ENCODE measurements at regions not wholly inside any gene's neighbourhood (a gene's known extent, or its start where the extent isn't known, plus 50 kb on each side); places are given as distances from the start of the nearest gene placed in this dataset.

DNA sequence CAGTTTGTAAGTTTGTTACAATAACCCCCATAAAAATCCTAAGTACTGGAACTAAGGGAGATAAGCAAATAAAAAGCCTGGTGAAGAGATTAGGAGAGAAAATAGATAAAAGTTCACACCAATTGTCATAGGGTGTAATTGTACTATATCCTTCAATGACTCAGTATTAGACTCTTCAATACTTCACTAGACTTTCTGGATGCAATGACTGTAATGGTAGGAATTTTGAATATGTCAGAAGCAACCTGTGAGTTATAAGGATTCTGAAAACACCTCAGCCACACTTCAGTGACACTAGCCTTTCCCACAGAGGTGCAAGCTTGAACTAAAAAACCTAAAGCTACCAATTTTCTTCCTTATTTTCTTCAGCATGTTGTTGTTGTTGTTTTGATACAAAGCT, 147.9 kb downstream of the PTGER3 start:
- Histone ChIP-seq H3K36me3 (replicated peaks in 1 of 2; ENCODE audit: control insufficient read depth in 1 of 2, insufficient read depth in 2 of 2, low read length in 2 of 2) (no peaks in the 10 kb centered on the region), H4K20me1 (ENCODE audit: insufficient read depth, low read length) (no peaks in the 10 kb centered on the region), H2AFZ (ENCODE audit: low read length) (no peak overlapping the region), H3K9me3 (ENCODE audit: low read length) (no peaks in the 10 kb centered on the region), H3K4me3 (replicated peaks in 1 of 3; ENCODE audit: insufficient read depth in 1 of 3, low read depth in 2 of 3, low read length in 3 of 3) (no peak overlapping the region), H3K79me2 (ENCODE audit: insufficient read depth, low read length) (no peaks in the 10 kb centered on the region), H3K4me2 (ENCODE audit: low read depth, low read length) (no peak overlapping the region), H3K27ac (ENCODE audit: extremely low read length, insufficient read depth, low read length) (no peak overlapping the region), H3K9ac (ENCODE audit: insufficient read depth, low read depth, low read length) (no peak overlapping the region), H3K27me3 (ENCODE audit: control insufficient read depth in 1 of 2, insufficient read depth in 2 of 2, low read length in 2 of 2) (no peaks in the 10 kb centered on the region), H3K4me1 (ENCODE audit: insufficient read depth, low read length) (no peaks in the 10 kb centered on the region)
- DNase-seq (ENCODE audit: low spot score), result no peak
- CTCF ChIA-PET (ENCODE audit: low intra/inter-chr PET ratio, low total read pairs), result no interaction called here
- no TSS peak for BruUV-seq (replicated peaks)
- no peak for FAIRE-seq
- no peak for TF ChIP-seq ZNF790 (CRISPR knock-in tag; IDR thresholded peaks at IDR 0.05; ENCODE audit: borderline replicate concordance)
- no peak for TF ChIP-seq ZBTB7B (CRISPR knock-in tag; IDR thresholded peaks at IDR 0.05)
- TF ChIP-seq, protein P1, sequence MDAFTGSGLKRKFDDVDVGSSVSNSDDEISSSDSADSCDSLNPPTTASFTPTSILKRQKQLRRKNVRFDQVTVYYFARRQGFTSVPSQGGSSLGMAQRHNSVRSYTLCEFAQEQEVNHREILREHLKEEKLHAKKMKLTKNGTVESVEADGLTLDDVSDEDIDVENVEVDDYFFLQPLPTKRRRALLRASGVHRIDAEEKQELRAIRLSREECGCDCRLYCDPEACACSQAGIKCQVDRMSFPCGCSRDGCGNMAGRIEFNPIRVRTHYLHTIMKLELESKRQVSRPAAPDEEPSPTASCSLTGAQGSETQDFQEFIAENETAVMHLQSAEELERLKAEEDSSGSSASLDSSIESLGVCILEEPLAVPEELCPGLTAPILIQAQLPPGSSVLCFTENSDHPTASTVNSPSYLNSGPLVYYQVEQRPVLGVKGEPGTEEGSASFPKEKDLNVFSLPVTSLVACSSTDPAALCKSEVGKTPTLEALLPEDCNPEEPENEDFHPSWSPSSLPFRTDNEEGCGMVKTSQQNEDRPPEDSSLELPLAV (CRISPR knock-in tag; conservative IDR thresholded peaks at IDR 0.05; ENCODE audit: low read depth), result no peak
- TF ChIP-seq ZNF274 (CRISPR knock-in tag; IDR thresholded peaks at IDR 0.05), result no peak
- no peak for TF ChIP-seq ZNF451 (CRISPR knock-in tag; IDR thresholded peaks at IDR 0.05)
- no peak for TF ChIP-seq ZNF766 (CRISPR knock-in tag; IDR thresholded peaks at IDR 0.05; ENCODE audit: borderline replicate concordance)
- TF ChIP-seq ZNF543 (CRISPR knock-in tag; IDR thresholded peaks at IDR 0.05), result no peak
- intact Hi-C loops (cut with micrococcal nuclease; ENCODE audit: unreplicated experiment) (no loop called here), in situ Hi-C loops (cut with HindIII; ENCODE audit: extremely low pct_ligation_motif_present, low pct_unique_long_range_greater_than_20kb) (no loop called here)
- POLR2A ChIA-PET, result no interaction called here
- no peak for ATAC-seq

DNA sequence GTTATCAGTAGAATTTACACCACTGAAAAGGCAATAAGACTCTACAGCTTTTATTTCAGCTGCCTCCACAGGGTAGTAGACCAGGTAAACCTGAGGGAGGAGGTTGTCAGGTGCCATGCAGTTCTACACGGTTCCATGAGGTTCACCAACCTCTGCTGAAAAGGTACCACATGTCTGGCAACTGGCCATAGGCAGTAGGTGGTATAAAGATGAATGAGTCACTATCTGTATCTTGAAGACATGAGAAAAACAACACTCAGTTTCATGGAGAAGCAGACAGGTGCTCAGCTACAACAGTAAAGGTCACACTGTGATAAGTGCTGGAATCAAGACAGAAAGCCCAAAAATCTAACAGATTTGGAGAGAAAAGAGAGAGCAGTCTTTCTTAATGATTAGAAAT, 145.4 kb downstream of the PTGER3 start:
- WGBS (ENCODE audit: low lambda C conversion rate), result 0% methylated on average over 1 of the region's 1 CpG
- no peaks in the 10 kb centered on the region for H3K4me1 ChIP-seq (ENCODE audit: insufficient read depth, low read length)
- no peak overlapping the region for H2AFZ ChIP-seq (ENCODE audit: low read length)
- H3K27me3 ChIP-seq (ENCODE audit: control insufficient read depth in 1 of 2, insufficient read depth in 2 of 2, low read length in 2 of 2), result no peaks in the 10 kb centered on the region
- no peaks in the 10 kb centered on the region for H3K9me3 ChIP-seq (ENCODE audit: low read length)
- intact Hi-C loops (cut with micrococcal nuclease; ENCODE audit: unreplicated experiment), result no loop called here
- FAIRE-seq (no peak), ATAC-seq (no peak), DNase-seq (ENCODE audit: low spot score) (no peak)
- no peaks in the 10 kb centered on the region for H4K20me1 ChIP-seq (ENCODE audit: insufficient read depth, low read length)
- H3K4me2 ChIP-seq (ENCODE audit: low read depth, low read length), result no peak overlapping the region
- no peaks in the 10 kb centered on the region for H3K36me3 ChIP-seq (replicated peaks in 1 of 2; ENCODE audit: control insufficient read depth in 1 of 2, insufficient read depth in 2 of 2, low read length in 2 of 2)
- POLR2A ChIA-PET, result no interaction called here
- CTCF ChIA-PET (ENCODE audit: low intra/inter-chr PET ratio, low total read pairs), result no interaction called here
- H3K79me2 ChIP-seq (ENCODE audit: insufficient read depth, low read length), result no peaks in the 10 kb centered on the region
- no TSS peak for BruUV-seq (replicated peaks)
- no peak overlapping the region for H3K9ac ChIP-seq (ENCODE audit: insufficient read depth, low read depth, low read length)
- no peak overlapping the region for H3K27ac ChIP-seq (ENCODE audit: extremely low read length, insufficient read depth, low read length)
- H3K4me3 ChIP-seq (replicated peaks in 1 of 3; ENCODE audit: insufficient read depth in 1 of 3, low read depth in 2 of 3, low read length in 3 of 3), result no peak overlapping the region
- in situ Hi-C loops (cut with HindIII; ENCODE audit: extremely low pct_ligation_motif_present, low pct_unique_long_range_greater_than_20kb), result no loop called here
- TF ChIP-seq, protein P2, sequence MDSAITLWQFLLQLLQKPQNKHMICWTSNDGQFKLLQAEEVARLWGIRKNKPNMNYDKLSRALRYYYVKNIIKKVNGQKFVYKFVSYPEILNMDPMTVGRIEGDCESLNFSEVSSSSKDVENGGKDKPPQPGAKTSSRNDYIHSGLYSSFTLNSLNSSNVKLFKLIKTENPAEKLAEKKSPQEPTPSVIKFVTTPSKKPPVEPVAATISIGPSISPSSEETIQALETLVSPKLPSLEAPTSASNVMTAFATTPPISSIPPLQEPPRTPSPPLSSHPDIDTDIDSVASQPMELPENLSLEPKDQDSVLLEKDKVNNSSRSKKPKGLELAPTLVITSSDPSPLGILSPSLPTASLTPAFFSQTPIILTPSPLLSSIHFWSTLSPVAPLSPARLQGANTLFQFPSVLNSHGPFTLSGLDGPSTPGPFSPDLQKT (CRISPR knock-in tag; IDR thresholded peaks at IDR 0.05; ENCODE audit: borderline replicate concordance), result no peak
- TF ChIP-seq ETV5 (CRISPR knock-in tag; IDR thresholded peaks at IDR 0.05; ENCODE audit: borderline replicate concordance), result no peak
- no peak for TF ChIP-seq KMT2A (CRISPR knock-in tag; IDR thresholded peaks at IDR 0.05)
- no peak for TF ChIP-seq ZBTB4 (CRISPR knock-in tag; IDR thresholded peaks at IDR 0.05; ENCODE audit: borderline replicate concordance)
- TF ChIP-seq ISL2 (CRISPR knock-in tag; IDR thresholded peaks at IDR 0.05), result no peak
